ENCODE measurements at regions not wholly inside any gene's neighbourhood (a gene's known extent, or its start where the extent isn't known, plus 50 kb on each side); places are given as distances from the start of the nearest gene placed in this dataset.

GRCh38 chr14:85058150-85058549, 471.8 kb upstream of the FLRT2 start:
- TF ChIP-seq EP300 (IDR thresholded peaks at IDR 0.05) (no peak), CTCF (IDR thresholded peaks at IDR 0.05) (no peak)

Measured in ovary (tissue), 3 donors.